ENCODE measurements at regions not wholly inside any gene's neighbourhood (a gene's known extent, or its start where the extent isn't known, plus 50 kb on each side); places are given as distances from the start of the nearest gene placed in this dataset.

DNA sequence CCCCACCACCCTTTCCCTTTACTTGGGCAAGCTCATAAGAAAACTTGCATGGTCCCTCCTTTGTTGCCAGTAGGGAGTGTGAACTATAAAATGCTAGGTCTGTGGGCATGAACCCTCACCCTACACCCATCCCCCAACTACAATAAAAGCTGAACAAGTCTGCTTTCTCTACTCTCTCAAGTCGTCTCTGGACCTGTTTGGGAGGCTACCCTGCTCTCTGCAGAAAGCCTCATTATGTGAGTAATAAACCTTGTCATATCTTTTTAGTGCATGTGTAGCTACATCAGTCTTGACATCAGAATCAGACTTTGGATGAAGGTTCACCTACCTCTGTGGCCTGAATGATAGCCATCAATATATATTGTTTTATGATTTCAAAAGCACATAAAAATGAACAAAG is 155.4 kb upstream of the FAM241A start:
- H2BK5ac ChIP-seq (ENCODE audit: low read depth, low read length, poor library complexity, severe bottlenecking): no peak overlapping the region
- no peak overlapping the region for H4K5ac ChIP-seq (ENCODE audit: low read depth, low read length)
- no peak overlapping the region for H3K4ac ChIP-seq (ENCODE audit: low read depth, low read length)
- no peak overlapping the region for H3K18ac ChIP-seq (ENCODE audit: low read depth, low read length)
- H2AK9ac ChIP-seq (replicated peaks; ENCODE audit: low read depth, low read length, poor library complexity): no peak overlapping the region
- no peaks in the 10 kb centered on the region for H4K20me1 ChIP-seq (ENCODE audit: insufficient read depth, low read length)
- no peak for TF ChIP-seq MAZ (IDR thresholded peaks at IDR 0.05; ENCODE audit: borderline replicate concordance, low read depth, low read length)
- TF ChIP-seq, protein P1, sequence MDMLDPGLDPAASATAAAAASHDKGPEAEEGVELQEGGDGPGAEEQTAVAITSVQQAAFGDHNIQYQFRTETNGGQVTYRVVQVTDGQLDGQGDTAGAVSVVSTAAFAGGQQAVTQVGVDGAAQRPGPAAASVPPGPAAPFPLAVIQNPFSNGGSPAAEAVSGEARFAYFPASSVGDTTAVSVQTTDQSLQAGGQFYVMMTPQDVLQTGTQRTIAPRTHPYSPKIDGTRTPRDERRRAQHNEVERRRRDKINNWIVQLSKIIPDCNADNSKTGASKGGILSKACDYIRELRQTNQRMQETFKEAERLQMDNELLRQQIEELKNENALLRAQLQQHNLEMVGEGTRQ (IDR thresholded peaks at IDR 0.05; ENCODE audit: low read depth, low read length): no peak
- no peak for TF ChIP-seq RAD21 (IDR thresholded peaks at IDR 0.05; ENCODE audit: low read length)
- TF ChIP-seq FOS (IDR thresholded peaks at IDR 0.05; ENCODE audit: low read depth, low read length): no peak
- no peak for TF ChIP-seq CHD1 (IDR thresholded peaks at IDR 0.05; ENCODE audit: low read depth, low read length)
- TF ChIP-seq, protein P2, sequence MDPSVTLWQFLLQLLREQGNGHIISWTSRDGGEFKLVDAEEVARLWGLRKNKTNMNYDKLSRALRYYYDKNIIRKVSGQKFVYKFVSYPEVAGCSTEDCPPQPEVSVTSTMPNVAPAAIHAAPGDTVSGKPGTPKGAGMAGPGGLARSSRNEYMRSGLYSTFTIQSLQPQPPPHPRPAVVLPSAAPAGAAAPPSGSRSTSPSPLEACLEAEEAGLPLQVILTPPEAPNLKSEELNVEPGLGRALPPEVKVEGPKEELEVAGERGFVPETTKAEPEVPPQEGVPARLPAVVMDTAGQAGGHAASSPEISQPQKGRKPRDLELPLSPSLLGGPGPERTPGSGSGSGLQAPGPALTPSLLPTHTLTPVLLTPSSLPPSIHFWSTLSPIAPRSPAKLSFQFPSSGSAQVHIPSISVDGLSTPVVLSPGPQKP (IDR thresholded peaks at IDR 0.05; ENCODE audit: borderline replicate concordance, low read depth, low read length): no peak
- no peak for TF ChIP-seq RFX5 (IDR thresholded peaks at IDR 0.05; ENCODE audit: low read depth, low read length)
- TF ChIP-seq POLR2A (IDR thresholded peaks at IDR 0.05; ENCODE audit: low read depth, low read length): no peak
- no peak for TF ChIP-seq SMC3 (IDR thresholded peaks at IDR 0.05; ENCODE audit: low read depth, low read length)
- no peak for TF ChIP-seq MAFK (IDR thresholded peaks at IDR 0.05; ENCODE audit: low read depth, low read length)
- no peak for TF ChIP-seq RCOR1 (IDR thresholded peaks at IDR 0.05; ENCODE audit: insufficient replicate concordance, low read length)
- TF ChIP-seq CEBPB (IDR thresholded peaks at IDR 0.05; ENCODE audit: low read depth, low read length): no peak
- TF ChIP-seq, protein P3, sequence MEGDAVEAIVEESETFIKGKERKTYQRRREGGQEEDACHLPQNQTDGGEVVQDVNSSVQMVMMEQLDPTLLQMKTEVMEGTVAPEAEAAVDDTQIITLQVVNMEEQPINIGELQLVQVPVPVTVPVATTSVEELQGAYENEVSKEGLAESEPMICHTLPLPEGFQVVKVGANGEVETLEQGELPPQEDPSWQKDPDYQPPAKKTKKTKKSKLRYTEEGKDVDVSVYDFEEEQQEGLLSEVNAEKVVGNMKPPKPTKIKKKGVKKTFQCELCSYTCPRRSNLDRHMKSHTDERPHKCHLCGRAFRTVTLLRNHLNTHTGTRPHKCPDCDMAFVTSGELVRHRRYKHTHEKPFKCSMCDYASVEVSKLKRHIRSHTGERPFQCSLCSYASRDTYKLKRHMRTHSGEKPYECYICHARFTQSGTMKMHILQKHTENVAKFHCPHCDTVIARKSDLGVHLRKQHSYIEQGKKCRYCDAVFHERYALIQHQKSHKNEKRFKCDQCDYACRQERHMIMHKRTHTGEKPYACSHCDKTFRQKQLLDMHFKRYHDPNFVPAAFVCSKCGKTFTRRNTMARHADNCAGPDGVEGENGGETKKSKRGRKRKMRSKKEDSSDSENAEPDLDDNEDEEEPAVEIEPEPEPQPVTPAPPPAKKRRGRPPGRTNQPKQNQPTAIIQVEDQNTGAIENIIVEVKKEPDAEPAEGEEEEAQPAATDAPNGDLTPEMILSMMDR (conservative IDR thresholded peaks at IDR 0.05; ENCODE audit: low read depth, low read length): no peak
- no peak for TF ChIP-seq NFE2L2 (IDR thresholded peaks at IDR 0.05; ENCODE audit: low read depth, low read length)
- no peak for TF ChIP-seq MXI1 (IDR thresholded peaks at IDR 0.05; ENCODE audit: borderline replicate concordance, low read depth, low read length)
- no peak for TF ChIP-seq BHLHE40 (IDR thresholded peaks at IDR 0.05; ENCODE audit: low read depth, low read length)
- no peaks in the 10 kb centered on the region; the same call in 1 of the 2 replicates for H3K27me3 ChIP-seq (ENCODE audit: control insufficient read depth, insufficient read depth, low read length)
- H2AFZ ChIP-seq (replicated peaks; ENCODE audit: low read length, poor library complexity): no peak overlapping the region
- no peak overlapping the region for H4K91ac ChIP-seq (ENCODE audit: insufficient read depth, low read depth, low read length)
- intact Hi-C loops (cut with micrococcal nuclease) (no loop called here), in situ Hi-C loops (cut with MboI; ENCODE audit: low sequenced_read_pairs) (no loop called here), dilution Hi-C loops (cut with HindIII; ENCODE audit: low sequenced_read_pairs, unreplicated experiment) (no loop called here)
- H3K36me3 ChIP-seq (ENCODE audit: control insufficient read depth, insufficient read depth, low read length): no peaks in the 10 kb centered on the region
- H3K9ac ChIP-seq (ENCODE audit: low read depth, low read length): no peak overlapping the region
- H3K23ac ChIP-seq (ENCODE audit: low read depth, low read length): no peak overlapping the region
- no peak overlapping the region for H3K56ac ChIP-seq (ENCODE audit: extremely low read depth, insufficient read depth, low read length)
- no peak overlapping the region for H2BK15ac ChIP-seq (ENCODE audit: low read depth, low read length)
- ATAC-seq (ENCODE audit: low read depth): no peak
- no peak overlapping the region for H3K4me2 ChIP-seq (ENCODE audit: low read depth, low read length)
- H3K14ac ChIP-seq (replicated peaks; ENCODE audit: low read depth, low read length): no peak overlapping the region
- H4K8ac ChIP-seq (ENCODE audit: low read depth in 2 of 2, low read length in 2 of 2): no peak overlapping the region
- ChIA-PET CTCF (no interaction called here), POLR2A (ENCODE audit: unreplicated experiment) (no interaction called here)
- H3K4me3 ChIP-seq (ENCODE audit: insufficient read depth, low read depth, low read length): no peak overlapping the region
- H2AK5ac ChIP-seq (ENCODE audit: low read depth, low read length): no peak overlapping the region
- no peaks in the 10 kb centered on the region for H3K79me1 ChIP-seq (ENCODE audit: low read depth in 1 of 2, low read length in 2 of 2)
- no peak overlapping the region for H2BK120ac ChIP-seq (ENCODE audit: low read depth, low read length)
- no TSS peak for BruUV-seq (replicated peaks)
- H3K9me1 ChIP-seq (ENCODE audit: insufficient read depth, low read length): no peaks in the 10 kb centered on the region
- no peak for DNase-seq
- H3K4me1 ChIP-seq (ENCODE audit: control insufficient read depth, insufficient read depth, low read length): no peaks in the 10 kb centered on the region
- no peak overlapping the region for H3K27ac ChIP-seq (ENCODE audit: insufficient read depth, low read length)
- H3K9me3 ChIP-seq (ENCODE audit: control insufficient read depth, insufficient read depth, low read length): no peaks in the 10 kb centered on the region
- no CpG with 5 or more reads among the region's 1 CpG for WGBS, 2 experiments (ENCODE audit: extremely low coverage in 2 of 2, insufficient read length in 1 of 2)
- no peak overlapping the region for H2BK20ac ChIP-seq (ENCODE audit: low read depth, low read length)

Data from IMR-90 (cell line).